ENCODE measurements at regions not wholly inside any gene's neighbourhood (a gene's known extent, or its start where the extent isn't known, plus 50 kb on each side); places are given as distances from the start of the nearest gene placed in this dataset.
"Not testable (repeated sequence)": the region's sequence is repeated elsewhere in the genome, so short reads cannot be mapped to it uniquely, and the experiment has no call there.

DNA sequence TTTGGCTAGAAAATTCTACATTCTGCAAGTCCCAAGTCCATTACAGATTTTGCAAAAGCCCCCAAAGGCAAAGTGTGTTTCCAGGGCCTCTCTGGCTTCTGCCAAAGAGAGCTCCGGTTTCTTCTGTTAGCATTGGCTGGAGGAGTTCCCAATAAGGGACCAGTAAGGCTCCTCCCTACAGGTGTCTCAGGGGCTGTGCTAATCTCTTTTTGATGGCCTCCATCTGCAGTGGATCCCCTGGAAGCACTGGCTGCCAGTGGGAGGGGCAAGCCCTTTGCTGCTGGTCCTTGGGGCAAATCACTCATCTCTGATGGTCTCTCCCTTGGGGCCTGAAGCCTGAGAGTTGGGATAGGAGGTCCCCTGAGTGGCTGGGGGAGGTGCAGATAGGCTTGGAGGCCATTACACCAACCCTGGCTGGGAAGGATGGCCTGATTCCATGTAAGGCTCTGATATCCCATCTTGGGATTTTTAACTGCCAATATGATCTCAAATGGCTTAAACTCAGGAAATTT, 89.1 kb upstream of the USP24 start:
- DNase-seq = no peak

DNA sequence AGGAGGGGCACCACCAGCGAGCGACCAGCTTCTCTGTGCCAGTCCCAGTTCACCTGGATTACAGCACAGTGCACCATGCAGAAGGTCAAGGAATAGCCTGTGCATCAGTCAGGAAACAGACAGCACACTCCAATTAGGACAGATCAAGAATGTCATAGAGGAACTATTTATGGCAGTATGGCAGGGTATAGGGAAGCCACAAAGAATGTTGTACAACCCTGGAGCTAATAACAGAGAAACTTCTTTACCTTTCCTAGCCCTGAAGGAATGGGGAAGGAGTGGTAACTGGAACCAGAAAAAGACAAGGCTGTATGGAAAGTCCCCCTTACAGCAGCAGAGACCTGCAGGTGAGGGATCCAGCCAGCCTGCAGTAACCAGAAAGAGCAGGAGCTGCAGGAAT, 87.8 kb upstream of the USP24 start:
- no peak for DNase-seq

DNA sequence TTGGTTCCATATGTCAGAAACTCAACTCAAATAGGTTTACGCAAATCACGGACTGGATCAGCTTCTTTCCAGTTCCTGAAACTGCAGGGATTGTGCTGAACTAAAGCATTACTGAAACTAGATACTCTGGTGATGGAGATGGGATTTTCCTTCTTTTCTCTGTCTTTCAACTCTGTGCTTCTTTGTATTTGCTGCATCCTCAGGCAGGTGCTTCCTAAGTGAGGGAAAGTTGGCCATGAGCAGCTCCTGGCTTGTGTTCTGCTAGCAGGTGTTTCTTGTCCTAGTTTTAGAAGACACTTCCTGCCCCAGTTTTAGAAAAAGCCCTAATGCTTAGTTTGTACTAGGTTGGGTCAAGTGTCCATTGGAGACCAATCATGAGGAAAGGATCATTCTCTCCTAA, 86.7 kb upstream of the USP24 start:
- DNase-seq = no peak

DNA sequence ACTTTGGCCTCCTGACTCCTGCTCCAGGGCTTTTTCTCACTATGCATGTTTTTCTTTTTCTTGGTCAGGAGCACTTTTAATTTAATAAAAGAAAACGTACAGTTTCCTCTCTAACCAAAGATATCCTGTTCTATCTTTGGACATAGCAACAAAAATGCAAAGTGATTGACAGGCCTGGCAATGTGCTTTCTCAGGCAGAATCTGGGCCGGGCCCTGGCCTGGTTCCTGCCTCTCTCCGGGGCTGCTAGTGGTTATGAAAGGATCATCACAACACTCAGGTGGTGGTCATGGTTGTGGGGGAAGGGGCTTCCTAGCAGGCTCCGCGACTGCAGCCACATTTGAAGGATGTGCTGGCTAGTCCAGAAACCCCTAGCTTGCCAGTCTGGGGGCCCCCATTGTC, 85.8 kb upstream of the USP24 start:
- no peak for DNase-seq

DNA sequence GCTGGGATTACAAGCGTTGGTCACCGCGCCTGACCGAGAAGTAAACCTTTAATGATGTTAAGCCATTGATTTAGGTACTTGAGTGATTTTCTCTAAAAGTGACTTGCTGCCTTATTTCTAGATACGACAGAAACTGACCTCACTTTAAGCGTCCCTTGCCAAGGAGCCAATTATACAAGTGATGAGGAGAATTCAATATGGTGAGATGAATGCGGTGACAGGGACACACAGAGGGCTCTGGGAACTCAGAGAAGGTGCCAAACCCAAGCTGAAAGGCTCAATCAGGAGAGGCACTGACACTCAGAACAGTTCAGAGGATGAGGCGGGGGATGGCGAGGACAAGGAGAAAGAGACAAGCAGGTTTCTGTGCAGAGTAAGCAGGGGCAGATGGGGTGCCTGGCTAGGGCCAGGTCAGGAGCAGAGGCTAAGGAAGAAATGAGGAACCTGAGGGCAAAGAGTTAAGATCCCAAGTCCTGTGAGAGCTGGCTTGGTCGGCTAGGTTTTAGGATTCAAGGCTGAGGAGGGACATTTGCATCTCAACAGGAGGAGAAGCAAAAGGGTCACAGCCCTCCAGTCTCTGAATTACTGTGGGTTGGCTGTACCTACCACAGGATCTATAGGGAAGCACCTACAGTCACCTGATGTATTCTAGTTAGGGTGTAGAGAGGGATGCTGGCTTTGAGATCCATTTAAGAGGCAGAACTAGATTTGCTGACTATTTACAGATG, 83.2 kb upstream of the USP24 start:
- no peak for DNase-seq

DNA sequence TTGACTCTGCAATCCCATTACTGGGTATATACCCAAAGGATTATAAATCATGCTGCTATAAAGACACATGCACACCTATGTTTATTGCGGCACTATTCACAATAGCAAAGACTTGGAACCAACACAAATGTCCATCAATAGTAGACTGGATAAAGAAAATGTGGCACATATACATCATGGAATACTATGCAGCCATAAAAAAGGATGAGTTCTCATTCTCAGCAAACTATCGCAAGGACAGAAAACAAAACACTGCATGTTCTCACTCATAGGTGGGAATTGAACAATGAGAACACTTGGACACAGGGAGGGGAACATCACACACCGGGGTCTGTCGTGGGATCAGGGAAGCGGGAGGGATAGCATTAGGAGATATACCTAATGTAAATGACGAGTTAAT, 81.1 kb upstream of the USP24 start:
- DNase-seq = not testable (repeated sequence)

DNA sequence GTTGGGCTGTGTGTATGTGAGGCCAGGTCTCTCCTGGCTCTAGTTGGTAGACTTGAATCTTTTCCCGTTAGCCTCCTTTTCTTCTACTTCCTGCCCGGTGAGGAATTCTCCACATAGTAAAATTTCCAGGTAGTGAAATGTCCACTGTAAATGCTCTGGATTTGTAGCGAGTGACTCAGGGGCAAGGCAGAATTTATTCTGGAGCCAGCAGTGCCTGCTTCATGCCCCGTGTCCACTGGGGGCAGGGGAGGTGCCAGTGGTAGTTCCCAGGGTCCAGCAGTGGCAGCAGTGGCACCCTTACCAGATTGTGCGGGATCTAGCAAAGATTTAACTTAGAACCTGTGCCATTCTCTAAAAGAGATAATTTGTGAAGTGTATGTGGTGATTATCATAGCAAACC, 74.5 kb upstream of the USP24 start:
- no peak for DNase-seq

DNA sequence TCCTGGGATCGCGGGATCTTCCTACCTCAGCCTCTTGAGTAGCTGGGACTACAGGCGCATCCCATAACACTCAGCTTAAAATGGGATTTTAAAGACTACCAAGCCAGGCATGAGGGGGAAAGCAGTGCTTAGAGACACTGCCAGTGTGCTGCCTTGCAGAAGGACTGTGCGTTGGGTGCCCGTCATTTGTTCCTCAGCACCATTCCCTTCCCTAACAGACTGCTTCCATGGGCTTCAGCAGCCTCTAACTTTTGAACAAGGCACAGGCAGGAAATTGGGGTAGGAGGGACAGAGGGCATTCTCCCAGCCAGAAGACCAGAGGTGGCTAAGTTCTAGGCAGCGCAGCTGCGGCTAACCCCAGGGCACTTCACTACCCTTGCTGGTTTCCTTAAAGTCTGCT, 73.9 kb upstream of the USP24 start:
- no peak for DNase-seq

DNA sequence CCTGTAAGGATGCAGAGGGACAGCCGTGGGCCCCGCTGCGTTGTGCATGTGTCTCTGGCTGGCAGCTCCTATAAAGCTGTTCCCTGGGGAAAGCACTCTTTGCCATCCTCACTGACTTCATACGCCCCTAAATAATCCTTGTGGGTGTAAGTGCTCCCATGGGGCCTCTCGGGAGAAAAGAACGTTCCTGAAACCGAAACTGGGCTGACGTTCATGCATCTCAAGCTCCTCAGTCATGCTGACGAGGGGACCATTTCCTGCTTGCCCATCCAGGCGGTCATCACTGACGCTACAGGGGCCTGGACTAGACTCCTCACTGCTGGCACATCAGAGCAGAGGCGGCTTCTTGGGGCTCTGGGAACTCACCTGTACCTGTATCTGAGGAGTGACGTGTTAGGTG, 73.1 kb upstream of the USP24 start:
- peak; percentile 51 for DNase-seq

DNA sequence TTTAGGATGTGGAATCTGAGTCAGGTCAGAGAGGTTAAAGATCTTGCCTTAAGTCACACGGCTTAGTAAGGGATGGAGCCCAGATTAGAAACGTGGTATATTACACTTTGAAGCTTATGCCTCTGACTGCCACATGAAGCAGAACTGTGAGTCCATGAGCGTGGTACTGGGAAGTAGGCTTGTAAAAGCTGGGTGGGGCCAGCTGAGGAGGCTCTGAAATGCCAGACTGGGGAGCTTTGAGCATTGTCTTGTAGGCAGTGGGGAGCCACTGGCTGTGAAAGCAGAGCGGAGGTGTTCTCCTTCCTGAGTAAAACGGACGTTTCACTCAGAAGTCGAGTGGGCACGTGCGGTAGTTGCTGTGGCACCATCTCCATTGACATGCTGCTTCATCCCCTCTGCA, 72.6 kb upstream of the USP24 start:
- no peak for DNase-seq

DNA sequence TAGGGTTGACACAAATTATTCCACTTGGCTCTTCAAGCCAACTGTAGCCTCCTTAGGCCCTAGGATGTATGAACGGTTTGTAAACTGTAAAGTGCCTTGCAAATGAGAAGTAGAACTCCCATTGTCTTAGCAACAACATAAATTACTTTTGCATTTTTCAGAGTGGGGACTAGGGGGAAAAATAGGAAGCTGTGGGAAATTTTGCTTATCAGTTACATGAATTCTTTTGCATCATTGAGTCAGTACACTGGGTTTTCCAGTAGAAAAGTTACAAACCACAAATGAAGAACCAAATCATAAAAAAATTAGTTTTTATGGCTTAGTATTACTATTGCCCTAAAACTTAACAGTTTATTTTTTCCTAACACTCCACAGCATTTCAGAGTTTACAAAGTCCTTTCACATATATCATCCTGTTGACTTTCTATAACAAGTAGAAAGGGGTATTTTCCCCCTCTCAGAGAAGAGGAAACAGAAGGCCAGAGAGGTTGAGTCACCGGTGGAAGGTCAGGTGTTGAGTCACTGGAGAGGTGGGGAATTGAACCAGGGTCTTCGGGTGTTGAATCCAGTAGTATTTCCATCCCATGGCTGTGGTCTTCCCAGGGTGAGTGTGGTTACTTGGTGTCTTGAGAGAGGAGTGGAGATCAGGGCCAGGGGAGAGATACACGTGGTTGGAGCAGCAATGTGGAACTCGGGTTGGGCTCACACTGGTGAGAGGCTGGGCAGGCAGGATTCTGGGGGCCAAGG, 71.9 kb upstream of the USP24 start:
- DNase-seq = no peak

DNA sequence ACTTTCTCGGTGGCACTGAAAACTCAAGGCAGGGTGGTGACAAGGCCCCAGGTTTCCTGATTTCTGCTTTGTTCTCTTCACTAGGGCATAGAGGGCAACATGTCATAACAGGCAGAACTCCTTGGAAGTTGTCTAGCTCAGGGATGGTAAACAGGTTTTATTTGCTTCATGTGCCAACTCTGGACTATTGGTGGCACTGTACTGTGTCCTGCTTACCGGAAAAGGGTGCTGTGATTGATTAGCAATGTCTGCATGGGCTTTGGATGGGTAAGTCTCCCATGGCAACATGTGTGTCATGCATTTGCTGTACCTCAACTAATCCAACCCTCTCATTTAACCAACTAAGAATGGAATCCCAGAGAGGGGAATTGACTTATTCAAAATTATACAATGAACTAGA, 70.7 kb upstream of the USP24 start:
- DNase-seq = no peak

DNA sequence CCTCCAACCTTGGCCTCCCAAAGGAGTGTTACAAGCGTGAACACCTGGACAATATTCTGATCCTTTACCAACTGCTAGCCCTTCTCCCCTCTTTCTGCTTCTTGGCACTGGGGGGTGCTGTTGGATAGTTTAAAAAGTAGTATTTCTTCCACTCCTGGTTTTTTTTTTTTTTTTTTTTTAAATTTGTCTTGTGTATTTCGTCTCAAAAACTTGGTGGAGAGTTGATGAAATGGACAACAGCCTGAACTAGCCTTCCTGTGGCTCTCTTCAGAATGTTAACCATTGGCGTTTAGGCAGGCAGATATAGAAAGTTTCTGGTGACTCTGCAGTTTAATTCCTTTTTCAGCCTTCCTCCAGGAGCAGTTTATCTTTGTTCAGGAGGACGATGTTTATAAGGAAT, 69.7 kb upstream of the USP24 start:
- DNase-seq = peak; percentile 45

DNA sequence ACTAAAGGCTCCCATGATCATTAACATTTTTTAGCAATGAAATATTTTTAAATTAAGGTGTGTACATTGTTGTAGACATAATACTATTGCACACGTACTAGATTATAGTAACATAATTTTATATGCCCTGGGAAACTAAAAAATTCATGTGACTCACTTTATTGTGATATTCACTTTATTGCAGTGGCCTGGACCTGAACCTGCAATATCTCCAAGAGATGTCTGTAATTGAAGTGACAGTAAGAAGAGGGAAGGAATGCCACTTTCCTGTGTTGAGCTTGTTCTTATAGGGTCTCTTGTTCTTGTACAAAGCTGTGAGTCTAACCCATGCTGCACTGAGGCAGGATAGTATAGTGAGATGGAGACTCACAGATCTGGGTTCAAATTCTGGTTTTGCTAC, 66.9 kb upstream of the USP24 start:
- DNase-seq = no peak

DNA sequence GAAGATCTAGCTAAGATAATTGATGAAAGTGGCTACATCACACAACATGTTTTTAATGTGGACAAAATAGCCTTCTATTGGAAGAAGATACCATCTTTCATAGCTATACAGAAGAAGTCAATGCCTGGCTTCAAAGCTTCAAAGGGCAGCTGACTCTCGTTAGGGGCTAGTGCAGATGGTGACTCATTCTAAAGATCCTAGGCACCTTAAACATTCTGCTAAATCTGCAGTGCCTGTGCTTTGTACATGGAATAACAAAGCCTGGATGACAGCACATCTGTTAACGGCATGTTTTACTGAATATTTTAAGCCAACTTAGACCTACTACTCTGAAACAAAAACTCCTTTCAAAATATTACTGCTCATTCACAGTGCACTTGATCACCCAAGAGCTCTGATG, 65.6 kb upstream of the USP24 start:
- DNase-seq = no peak

DNA sequence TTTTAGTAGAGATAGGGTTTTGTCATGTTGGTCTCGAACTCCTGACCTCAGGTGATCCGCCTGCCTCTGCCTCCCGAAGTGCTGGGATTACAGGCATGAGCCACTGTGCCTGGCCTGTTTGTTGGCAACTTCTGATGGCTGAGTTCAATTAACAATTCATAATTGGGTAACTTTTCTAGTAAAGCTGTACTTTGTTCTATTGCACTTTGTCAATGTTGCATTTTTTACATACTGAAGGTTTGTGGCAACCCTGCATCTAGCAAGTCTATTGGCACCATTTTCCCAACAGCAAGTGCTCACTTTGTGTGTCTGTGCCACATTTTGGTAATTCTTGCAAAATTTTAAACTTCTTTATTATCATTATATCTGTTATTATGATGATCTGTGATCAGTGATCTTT, 64.5 kb upstream of the USP24 start:
- DNase-seq = no peak

DNA sequence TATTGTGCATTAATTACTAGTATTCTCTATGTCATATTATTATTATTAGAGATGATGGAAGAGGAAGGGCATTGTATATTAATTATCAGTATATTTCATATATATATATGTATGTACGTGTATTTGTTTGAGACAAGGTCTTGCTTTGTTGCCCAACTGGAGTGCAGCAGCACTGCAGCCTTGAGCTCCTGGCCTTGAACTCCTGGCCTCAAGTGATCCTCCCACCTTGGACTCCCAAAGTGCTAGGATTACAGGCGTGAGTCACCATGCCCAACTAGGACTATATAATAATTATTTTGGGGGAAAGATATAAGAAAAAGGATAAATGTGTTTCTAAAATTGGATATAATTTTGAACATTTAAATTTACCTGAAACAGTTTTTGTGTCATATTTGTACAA, 63.2 kb upstream of the USP24 start:
- no peak for DNase-seq

DNA sequence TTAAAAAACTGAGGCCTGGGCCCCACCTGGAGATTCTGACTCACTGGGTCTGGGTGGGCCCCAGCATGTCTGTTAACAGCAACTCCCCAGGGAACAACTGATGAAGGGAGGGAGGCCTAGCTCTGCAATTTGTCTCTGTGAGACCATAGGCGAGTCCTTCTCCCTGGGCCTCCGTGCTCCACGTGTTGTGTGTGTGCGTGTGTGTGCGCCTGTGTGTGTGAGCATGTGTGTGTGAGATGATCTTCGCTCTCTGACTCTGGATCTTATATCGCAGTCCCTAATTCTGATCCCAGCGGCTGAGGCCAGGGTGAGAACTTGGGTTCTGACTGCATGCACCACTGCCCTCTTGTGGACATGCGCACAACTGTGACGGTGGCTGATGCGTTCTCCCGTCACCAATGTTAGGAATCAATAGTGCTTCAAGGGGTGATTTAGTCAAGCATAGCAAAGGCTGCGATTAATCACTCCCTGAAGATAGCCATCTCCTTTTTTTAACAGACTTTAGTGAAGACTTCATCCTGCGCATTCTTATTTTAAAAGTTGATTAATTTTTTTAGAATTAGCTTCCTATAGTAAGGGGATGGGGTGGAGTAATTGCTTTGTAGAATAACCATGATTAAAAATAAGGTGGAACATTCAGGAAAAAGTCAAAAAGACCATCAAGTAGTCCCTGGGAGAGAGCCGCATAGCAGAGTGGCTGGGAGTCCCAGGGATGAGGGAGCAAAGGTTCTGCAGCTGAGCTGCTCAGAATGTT, 62.4 kb upstream of the USP24 start:
- DNase-seq = peak; percentile 69

DNA sequence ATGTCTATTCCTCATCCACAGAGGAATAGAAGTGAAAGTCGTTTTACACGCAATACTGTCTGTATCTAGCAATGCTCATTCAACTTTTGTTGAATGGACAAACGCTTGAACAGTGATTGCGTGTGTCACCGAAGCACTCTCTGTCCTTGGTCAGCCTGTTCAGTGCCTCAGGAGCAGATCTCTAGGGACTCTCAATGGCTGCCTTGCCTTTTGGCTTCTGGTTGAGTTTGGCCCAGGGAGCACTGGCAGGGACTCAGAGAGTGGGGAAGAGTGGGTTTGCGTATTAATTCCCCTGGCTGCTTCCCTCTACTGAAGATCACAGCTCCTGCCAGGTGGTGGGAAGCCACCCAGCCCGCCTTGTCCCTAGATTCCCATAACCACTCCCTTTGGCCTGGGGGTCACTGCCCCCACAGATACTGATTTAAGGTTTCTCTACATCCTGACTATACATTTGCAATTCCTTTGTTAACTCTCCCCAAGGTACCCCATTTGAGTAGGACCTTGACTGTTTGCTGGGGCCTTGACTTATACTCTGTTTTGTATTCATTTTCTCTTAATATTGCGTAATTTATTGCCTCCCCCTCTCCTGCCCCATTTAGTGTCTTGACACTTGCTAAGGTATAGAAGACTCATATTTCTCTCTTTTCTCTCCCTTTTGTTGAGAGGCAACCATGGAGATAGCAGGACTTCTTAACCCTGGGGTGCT, 61.7 kb upstream of the USP24 start:
- no peak for DNase-seq

DNA sequence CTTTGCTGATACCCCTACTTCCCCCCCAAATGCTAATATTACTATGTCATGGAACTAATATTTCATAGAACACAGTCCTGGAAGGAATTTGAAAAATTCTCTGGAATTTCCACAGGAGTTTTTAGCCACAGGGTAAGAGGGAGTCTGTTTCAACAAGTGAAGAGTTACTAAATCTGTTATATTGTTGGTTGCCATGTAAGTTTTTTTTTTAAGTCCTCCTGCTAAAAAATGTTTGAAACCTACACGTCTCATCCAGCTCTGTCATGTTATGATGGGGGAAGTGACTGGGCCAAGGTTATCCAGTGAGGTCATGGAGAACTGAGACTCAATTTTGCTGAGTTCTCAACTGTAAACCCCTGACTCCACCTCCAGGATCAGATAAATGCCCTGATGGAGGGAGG, 60.8 kb upstream of the USP24 start:
- DNase-seq = no peak

DNA sequence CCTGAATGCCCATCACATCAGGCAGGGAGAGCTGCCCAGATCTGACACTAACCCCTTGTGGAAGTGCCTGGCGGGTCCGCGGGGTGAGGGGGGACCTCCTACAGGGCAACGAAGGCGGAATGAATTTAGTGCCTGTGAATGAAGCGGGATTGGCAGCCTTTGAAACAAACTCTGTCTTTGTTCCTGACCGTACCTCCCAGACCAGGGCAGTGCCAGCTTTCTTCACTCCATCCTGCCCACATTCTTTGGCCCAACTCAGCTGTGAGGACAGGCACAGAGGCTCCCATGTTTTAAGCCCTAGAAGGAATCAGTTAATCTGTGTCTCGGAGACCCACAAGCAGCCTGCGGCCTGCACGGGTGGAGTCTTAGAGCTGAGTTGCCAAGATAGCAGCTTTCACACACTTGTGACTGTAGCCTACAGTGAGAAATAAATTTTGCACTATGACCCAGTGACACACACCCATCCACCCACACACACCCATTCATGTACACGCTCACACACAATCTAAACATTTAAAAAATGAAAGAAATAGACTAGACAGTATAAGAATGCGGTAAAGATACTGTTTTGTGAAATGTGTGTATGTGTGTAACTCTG, 60.1 kb upstream of the USP24 start:
- no peak for DNase-seq

DNA sequence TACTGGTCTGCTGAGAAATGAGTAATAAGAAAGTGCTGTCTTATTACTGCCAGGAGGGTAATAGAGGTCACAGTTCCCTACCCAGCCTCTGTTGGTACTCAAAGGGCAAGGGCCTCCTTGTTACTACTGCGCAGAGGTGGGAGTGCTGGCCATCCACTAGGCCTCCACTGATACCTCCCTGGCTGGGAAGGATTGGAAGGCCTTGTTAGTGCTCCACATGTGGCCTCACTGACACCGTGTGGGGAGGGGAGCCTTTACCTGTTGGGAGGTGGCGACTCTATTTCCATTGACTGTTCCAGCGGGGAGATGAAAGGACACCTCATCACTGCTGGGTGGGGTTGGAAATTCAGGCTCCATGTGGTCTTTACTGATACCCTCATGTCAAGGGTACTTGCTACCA, 57.8 kb upstream of the USP24 start:
- DNase-seq = no peak

All from NCI-H2107 (cell line).